Neutrophil (primary cell): ENCODE measurements at regions not wholly inside any gene's neighbourhood (a gene's known extent, or its start where the extent isn't known, plus 50 kb on each side); places are given as distances from the start of the nearest gene placed in this dataset.

ENCODE experiments used
- H3K27ac ChIP-seq: fragments of 200-600 bp; sonication (generic); 2 replicates; pipeline ENCODE4 v1.5.1; 2016; ENCODE audit warnings: mild to moderate bottlenecking, moderate library complexity
- H3K27me3 ChIP-seq: fragments of 200-600 bp; sonication (generic); 2 replicates; pipeline ENCODE4 v1.6.0; 2016; ENCODE audit warnings: mild to moderate bottlenecking
- H3K36me3 ChIP-seq: fragments of 200-600 bp; sonication (generic); 2 replicates; pipeline ENCODE4 v1.5.1; 2017
- H3K4me1 ChIP-seq, 2 experiments: fragments of 200-600 bp in 1 of 2; sonication (generic) in 1 of 2; 1 replicate in 1 of 2; 2 replicates in 1 of 2; pipeline versions ENCODE4 v1.5.1 to v1.6.1; 2013 to 2016; ENCODE audit warnings: low read depth in 1 of 2, low read length in 1 of 2, mild to moderate bottlenecking in 1 of 2, moderate library complexity in 1 of 2; ENCODE audit not compliant: control insufficient read depth in 1 of 2, insufficient read depth in 1 of 2
- H3K4me3 ChIP-seq, 2 experiments: fragments of 200-600 bp in 1 of 2; sonication (generic) in 1 of 2; 1 replicate in 1 of 2; 2 replicates in 1 of 2; pipeline ENCODE4 v1.5.1; 2013 to 2016; ENCODE audit warnings: low read depth in 1 of 2, low read length in 1 of 2, mild to moderate bottlenecking in 1 of 2, moderate library complexity in 1 of 2
- H3K9me3 ChIP-seq: fragments of 200-600 bp; sonication (generic); 2 replicates; pipeline ENCODE4 v1.5.1; 2016
- CTCF ChIP-seq: fragments of 200-600 bp; sonication (generic); IDR thresholded peaks from 2 replicates; pipeline ENCODE4 v1.5.1; 2016; ENCODE audit warnings: antibody characterized with exemption

GRCh38 chr7:13742811-13743210 is 246.7 kb downstream of the ETV1 start:
- Histone ChIP-seq H3K36me3 (no peaks in the 10 kb centered on the region), H3K27ac (no peak overlapping the region), H3K9me3 (no peaks in the 10 kb centered on the region), H3K4me1 (no peaks in the 10 kb centered on the region), H3K4me3 (no peak overlapping the region), H3K27me3 (no peaks in the 10 kb centered on the region)
- TF ChIP-seq CTCF, result no peak

GRCh38 chr7:13743226-13743625 is 246.2 kb downstream of the ETV1 start:
- no peak overlapping the region for H3K27ac ChIP-seq
- H3K27me3 ChIP-seq, result no peaks in the 10 kb centered on the region
- no peaks in the 10 kb centered on the region for H3K36me3 ChIP-seq
- no peak overlapping the region for H3K4me3 ChIP-seq
- TF ChIP-seq CTCF, result no peak
- H3K9me3 ChIP-seq, result no peaks in the 10 kb centered on the region
- H3K4me1 ChIP-seq, result no peaks in the 10 kb centered on the region

GRCh38 chr7:13745530-13745929 is 243.9 kb downstream of the ETV1 start:
- Histone ChIP-seq H3K4me3 (no peak overlapping the region), H3K27ac (no peak overlapping the region), H3K36me3 (no peaks in the 10 kb centered on the region), H3K27me3 (no peaks in the 10 kb centered on the region), H3K9me3 (no peaks in the 10 kb centered on the region), H3K4me1 (no peaks in the 10 kb centered on the region)
- TF ChIP-seq CTCF, result no peak

GRCh38 chr7:13748998-13749397 is 240.5 kb downstream of the ETV1 start:
- no peak overlapping the region for H3K27ac ChIP-seq
- no peaks in the 10 kb centered on the region for H3K36me3 ChIP-seq
- H3K4me3 ChIP-seq, result no peak overlapping the region
- no peaks in the 10 kb centered on the region for H3K4me1 ChIP-seq
- H3K9me3 ChIP-seq, result no peaks in the 10 kb centered on the region
- H3K27me3 ChIP-seq, result no peaks in the 10 kb centered on the region
- no peak for TF ChIP-seq CTCF

GRCh38 chr7:13749636-13750035 is 239.8 kb downstream of the ETV1 start:
- no peak for TF ChIP-seq CTCF
- Histone ChIP-seq H3K27ac (no peak overlapping the region), H3K9me3 (no peaks in the 10 kb centered on the region), H3K27me3 (no peaks in the 10 kb centered on the region), H3K36me3 (no peaks in the 10 kb centered on the region), H3K4me3 (no peak overlapping the region), H3K4me1 (no peaks in the 10 kb centered on the region)

GRCh38 chr7:13751766-13752165 is 237.7 kb downstream of the ETV1 start:
- no peaks in the 10 kb centered on the region for H3K27me3 ChIP-seq
- no peak overlapping the region for H3K4me3 ChIP-seq
- no peaks in the 10 kb centered on the region for H3K4me1 ChIP-seq
- no peak for TF ChIP-seq CTCF
- H3K27ac ChIP-seq, result no peak overlapping the region
- no peaks in the 10 kb centered on the region for H3K36me3 ChIP-seq
- no peaks in the 10 kb centered on the region for H3K9me3 ChIP-seq
